NCI-H82 (cell line): ENCODE measurements at regions not wholly inside any gene's neighbourhood (a gene's known extent, or its start where the extent isn't known, plus 50 kb on each side); places are given as distances from the start of the nearest gene placed in this dataset.

ENCODE experiments used
- DNase-seq: peaks from one replicate; lab custom pipeline; 2025; lab: John Stamatoyannopoulos, UW

GRCh38 chr4:84441758-84442377, 57.2 kb downstream of the NKX6-1 start:
- DNase-seq: no peak

GRCh38 chr4:84439996-84440395, 59.1 kb downstream of the NKX6-1 start:
- DNase-seq: no peak

- no peak for DNase-seq
Measured at GRCh38 chr4:84436812-84437211, 62.3 kb downstream of the NKX6-1 start.

- DNase-seq: no peak
Measured at GRCh38 chr4:84434344-84434743, 64.7 kb downstream of the NKX6-1 start.

- DNase-seq: no peak
Measured at GRCh38 chr4:84433633-84434222, 65.4 kb downstream of the NKX6-1 start.

GRCh38 chr4:84432713-84433112, 66.4 kb downstream of the NKX6-1 start:
- DNase-seq: no peak

GRCh38 chr4:84420608-84421007, 78.5 kb downstream of the NKX6-1 start:
- no peak for DNase-seq

- no peak for DNase-seq
Measured at GRCh38 chr4:84419201-84419600, 79.9 kb downstream of the NKX6-1 start.

- peak; percentile 26 for DNase-seq
Measured at GRCh38 chr4:84417997-84418709, 80.9 kb downstream of the NKX6-1 start.

GRCh38 chr4:84413976-84414375, 85.1 kb downstream of the NKX6-1 start:
- no peak for DNase-seq

GRCh38 chr4:84413480-84413879, 85.6 kb downstream of the NKX6-1 start:
- no peak for DNase-seq

GRCh38 chr4:84412062-84412461, 87.0 kb downstream of the NKX6-1 start:
- no peak for DNase-seq

- no peak for DNase-seq
Measured at GRCh38 chr4:84407554-84408407, 91.3 kb downstream of the NKX6-1 start.

- DNase-seq: no peak
Measured at GRCh38 chr4:84403656-84404055, 95.4 kb downstream of the NKX6-1 start.

- DNase-seq: peak; percentile 6
Measured at GRCh38 chr4:84401701-84402306, 97.3 kb downstream of the NKX6-1 start.

GRCh38 chr4:84394386-84394785, 104.7 kb downstream of the NKX6-1 start:
- DNase-seq: no peak

GRCh38 chr4:84392951-84393590, 106.0 kb downstream of the NKX6-1 start:
- no peak for DNase-seq

- DNase-seq: no peak
Measured at GRCh38 chr4:84389406-84389805, 109.7 kb downstream of the NKX6-1 start.

- no peak for DNase-seq
Measured at GRCh38 chr4:84385203-84385602, 113.9 kb downstream of the NKX6-1 start.

- DNase-seq: no peak
Measured at GRCh38 chr4:84384801-84385200, 114.3 kb downstream of the NKX6-1 start.

- no peak for DNase-seq
Measured at GRCh38 chr4:84381759-84382158, 117.3 kb downstream of the NKX6-1 start.
